ENCODE measurements at regions not wholly inside any gene's neighbourhood (a gene's known extent, or its start where the extent isn't known, plus 50 kb on each side); places are given as distances from the start of the nearest gene placed in this dataset.

DNA sequence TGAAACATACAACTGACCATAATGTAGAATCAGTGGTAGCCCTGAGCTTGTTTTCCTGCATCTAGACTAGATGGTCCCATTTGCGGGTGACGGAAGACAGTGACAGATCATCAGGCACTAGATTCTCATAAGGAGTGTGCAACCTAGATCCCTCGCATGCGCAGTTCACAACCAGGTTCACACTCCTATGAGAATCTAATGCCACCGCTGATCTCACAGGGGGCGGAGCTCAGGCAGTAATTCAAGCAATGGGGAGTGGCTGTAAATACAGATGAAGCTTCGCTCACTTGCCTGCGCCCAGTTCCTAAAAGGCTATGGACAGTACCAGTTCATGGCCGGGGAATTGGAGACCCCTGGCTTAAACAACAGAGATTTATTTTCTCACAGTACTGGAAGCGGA, 656.3 kb downstream of the HS3ST4 start:
- FAIRE-seq: no peak

DNA sequence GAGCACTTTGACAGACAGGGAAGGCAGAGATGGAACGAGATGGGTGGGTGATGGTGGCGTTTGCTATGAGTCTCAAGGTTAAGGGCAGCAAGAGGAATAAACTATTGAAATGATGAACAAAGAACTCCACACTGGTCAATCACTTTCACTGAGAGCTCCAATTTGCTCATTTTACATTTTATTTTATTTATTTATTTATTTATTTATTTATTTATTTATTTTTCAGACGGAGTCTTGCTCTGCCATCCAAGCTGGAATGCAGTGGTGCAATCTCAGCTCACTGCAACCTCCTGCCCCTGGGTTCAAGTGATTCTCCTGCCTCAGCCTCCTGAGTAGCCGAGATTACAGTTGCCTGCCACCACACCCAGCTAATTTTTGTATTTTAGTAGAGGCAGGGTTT, 669.1 kb downstream of the HS3ST4 start:
- Histone ChIP-seq H4K20me1 (replicated peaks; ENCODE audit: control insufficient read depth, insufficient read depth, low read length) (no peaks in the 10 kb centered on the region), H3K4me1 (replicated peaks in 1 of 2; ENCODE audit: control insufficient read depth in 2 of 2, insufficient read depth in 2 of 2, low read length in 2 of 2) (no peaks in the 10 kb centered on the region), H3K27ac (ENCODE audit: extremely low read depth, low read depth, low read length) (no peak overlapping the region), H3K4me2 (ENCODE audit: insufficient read depth, low read length) (no peak overlapping the region), H3K27me3 (ENCODE audit: control insufficient read depth in 2 of 2, insufficient read depth in 2 of 2, low read length in 2 of 2) (no peaks in the 10 kb centered on the region), H3K4me3 (no peak overlapping the region), H2AFZ (ENCODE audit: low read depth, low read length) (no peak overlapping the region), H3K9me3 (replicated peaks; ENCODE audit: control insufficient read depth, insufficient read depth, low read depth, low read length) (no peaks in the 10 kb centered on the region), H3K9me1 (ENCODE audit: control insufficient read depth, insufficient read depth, low read length) (no peaks in the 10 kb centered on the region), H3K79me2 (ENCODE audit: control insufficient read depth, insufficient read depth, low read length) (no peaks in the 10 kb centered on the region), H3K9ac (ENCODE audit: insufficient read depth in 1 of 2, low read depth in 2 of 2, low read length in 2 of 2) (no peak overlapping the region), H3K36me3 (ENCODE audit: control insufficient read depth, insufficient read depth, low read length) (no peaks in the 10 kb centered on the region)
- WGBS (ENCODE audit: insufficient coverage, low coverage, missing lambda C conversion rate): 0% methylated on average over 4 of the region's 4 CpGs
- intact Hi-C loops (cut with micrococcal nuclease): no loop called here
- no peak for FAIRE-seq
- no peak for ATAC-seq
- TF ChIP-seq, protein P1, sequence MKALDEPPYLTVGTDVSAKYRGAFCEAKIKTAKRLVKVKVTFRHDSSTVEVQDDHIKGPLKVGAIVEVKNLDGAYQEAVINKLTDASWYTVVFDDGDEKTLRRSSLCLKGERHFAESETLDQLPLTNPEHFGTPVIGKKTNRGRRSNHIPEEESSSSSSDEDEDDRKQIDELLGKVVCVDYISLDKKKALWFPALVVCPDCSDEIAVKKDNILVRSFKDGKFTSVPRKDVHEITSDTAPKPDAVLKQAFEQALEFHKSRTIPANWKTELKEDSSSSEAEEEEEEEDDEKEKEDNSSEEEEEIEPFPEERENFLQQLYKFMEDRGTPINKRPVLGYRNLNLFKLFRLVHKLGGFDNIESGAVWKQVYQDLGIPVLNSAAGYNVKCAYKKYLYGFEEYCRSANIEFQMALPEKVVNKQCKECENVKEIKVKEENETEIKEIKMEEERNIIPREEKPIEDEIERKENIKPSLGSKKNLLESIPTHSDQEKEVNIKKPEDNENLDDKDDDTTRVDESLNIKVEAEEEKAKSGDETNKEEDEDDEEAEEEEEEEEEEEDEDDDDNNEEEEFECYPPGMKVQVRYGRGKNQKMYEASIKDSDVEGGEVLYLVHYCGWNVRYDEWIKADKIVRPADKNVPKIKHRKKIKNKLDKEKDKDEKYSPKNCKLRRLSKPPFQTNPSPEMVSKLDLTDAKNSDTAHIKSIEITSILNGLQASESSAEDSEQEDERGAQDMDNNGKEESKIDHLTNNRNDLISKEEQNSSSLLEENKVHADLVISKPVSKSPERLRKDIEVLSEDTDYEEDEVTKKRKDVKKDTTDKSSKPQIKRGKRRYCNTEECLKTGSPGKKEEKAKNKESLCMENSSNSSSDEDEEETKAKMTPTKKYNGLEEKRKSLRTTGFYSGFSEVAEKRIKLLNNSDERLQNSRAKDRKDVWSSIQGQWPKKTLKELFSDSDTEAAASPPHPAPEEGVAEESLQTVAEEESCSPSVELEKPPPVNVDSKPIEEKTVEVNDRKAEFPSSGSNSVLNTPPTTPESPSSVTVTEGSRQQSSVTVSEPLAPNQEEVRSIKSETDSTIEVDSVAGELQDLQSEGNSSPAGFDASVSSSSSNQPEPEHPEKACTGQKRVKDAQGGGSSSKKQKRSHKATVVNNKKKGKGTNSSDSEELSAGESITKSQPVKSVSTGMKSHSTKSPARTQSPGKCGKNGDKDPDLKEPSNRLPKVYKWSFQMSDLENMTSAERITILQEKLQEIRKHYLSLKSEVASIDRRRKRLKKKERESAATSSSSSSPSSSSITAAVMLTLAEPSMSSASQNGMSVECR (CRISPR knock-in tag; IDR thresholded peaks at IDR 0.05): no peak
- TF ChIP-seq ZKSCAN3 (CRISPR knock-in tag; IDR thresholded peaks at IDR 0.05) (no peak), RBM34 (IDR thresholded peaks at IDR 0.05; ENCODE audit: borderline replicate concordance, insufficient read depth, low read length) (no peak), PRMT5 (CRISPR knock-in tag; IDR thresholded peaks at IDR 0.05) (no peak), SIN3B (IDR thresholded peaks at IDR 0.05; ENCODE audit: low read depth) (no peak), SOX6 (IDR thresholded peaks at IDR 0.05) (no peak), PHTF2 (CRISPR knock-in tag; IDR thresholded peaks at IDR 0.05) (no peak)
- TF ChIP-seq, protein P2, sequence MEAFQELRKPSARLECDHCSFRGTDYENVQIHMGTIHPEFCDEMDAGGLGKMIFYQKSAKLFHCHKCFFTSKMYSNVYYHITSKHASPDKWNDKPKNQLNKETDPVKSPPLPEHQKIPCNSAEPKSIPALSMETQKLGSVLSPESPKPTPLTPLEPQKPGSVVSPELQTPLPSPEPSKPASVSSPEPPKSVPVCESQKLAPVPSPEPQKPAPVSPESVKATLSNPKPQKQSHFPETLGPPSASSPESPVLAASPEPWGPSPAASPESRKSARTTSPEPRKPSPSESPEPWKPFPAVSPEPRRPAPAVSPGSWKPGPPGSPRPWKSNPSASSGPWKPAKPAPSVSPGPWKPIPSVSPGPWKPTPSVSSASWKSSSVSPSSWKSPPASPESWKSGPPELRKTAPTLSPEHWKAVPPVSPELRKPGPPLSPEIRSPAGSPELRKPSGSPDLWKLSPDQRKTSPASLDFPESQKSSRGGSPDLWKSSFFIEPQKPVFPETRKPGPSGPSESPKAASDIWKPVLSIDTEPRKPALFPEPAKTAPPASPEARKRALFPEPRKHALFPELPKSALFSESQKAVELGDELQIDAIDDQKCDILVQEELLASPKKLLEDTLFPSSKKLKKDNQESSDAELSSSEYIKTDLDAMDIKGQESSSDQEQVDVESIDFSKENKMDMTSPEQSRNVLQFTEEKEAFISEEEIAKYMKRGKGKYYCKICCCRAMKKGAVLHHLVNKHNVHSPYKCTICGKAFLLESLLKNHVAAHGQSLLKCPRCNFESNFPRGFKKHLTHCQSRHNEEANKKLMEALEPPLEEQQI (IDR thresholded peaks at IDR 0.05): no peak
- ChIA-PET CTCF (ENCODE audit: low intra/inter-chr PET ratio) (no interaction called here), POLR2A (no interaction called here)
- BruUV-seq (replicated peaks): no TSS peak
- DNase-seq (ENCODE audit: extremely low read depth in 1 of 4, low spot score in 3 of 4): no peak
- in situ Hi-C loops (cut with MboI): no loop called here

More for the DNA sequence above, 656.3 kb downstream of the HS3ST4 start:
- no peaks in the 10 kb centered on the region for H3K9me3 ChIP-seq (replicated peaks; ENCODE audit: control insufficient read depth, insufficient read depth, low read depth, low read length)
- POLR2A ChIA-PET: no interaction called here
- CTCF ChIA-PET (ENCODE audit: low intra/inter-chr PET ratio): no interaction called here
- no peaks in the 10 kb centered on the region for H4K20me1 ChIP-seq (replicated peaks; ENCODE audit: control insufficient read depth, insufficient read depth, low read length)
- no peak overlapping the region for H2AFZ ChIP-seq (ENCODE audit: low read depth, low read length)
- intact Hi-C loops (cut with micrococcal nuclease): no loop called here
- in situ Hi-C loops (cut with MboI): no loop called here
- H3K27me3 ChIP-seq (ENCODE audit: control insufficient read depth in 2 of 2, insufficient read depth in 2 of 2, low read length in 2 of 2): no peaks in the 10 kb centered on the region
- DNase-seq (ENCODE audit: extremely low read depth in 1 of 4, low spot score in 3 of 4): peak in 1 of 4 experiments; percentile 29
- no peak overlapping the region for H3K9ac ChIP-seq (ENCODE audit: insufficient read depth in 1 of 2, low read depth in 2 of 2, low read length in 2 of 2)
- no peak overlapping the region for H3K27ac ChIP-seq (ENCODE audit: extremely low read depth, low read depth, low read length)
- 3% methylated on average over 9 of the region's 10 CpGs for WGBS (ENCODE audit: insufficient coverage, low coverage, missing lambda C conversion rate)
- no peaks in the 10 kb centered on the region for H3K4me1 ChIP-seq (replicated peaks in 1 of 2; ENCODE audit: control insufficient read depth in 2 of 2, insufficient read depth in 2 of 2, low read length in 2 of 2)
- ATAC-seq: peak; percentile 63
- no peaks in the 10 kb centered on the region for H3K36me3 ChIP-seq (ENCODE audit: control insufficient read depth, insufficient read depth, low read length)
- H3K9me1 ChIP-seq (ENCODE audit: control insufficient read depth, insufficient read depth, low read length): no peaks in the 10 kb centered on the region
- H3K4me3 ChIP-seq: no peak overlapping the region
- BruUV-seq (replicated peaks): no TSS peak
- H3K79me2 ChIP-seq (ENCODE audit: control insufficient read depth, insufficient read depth, low read length): no peaks in the 10 kb centered on the region
- TF ChIP-seq NRF1 (conservative IDR thresholded peaks at IDR 0.05 in 1 of 2, IDR thresholded peaks at IDR 0.05 in 1 of 2): peak; percentile 86 to 88
- no peak for TF ChIP-seq CXXC5 (CRISPR knock-in tag; IDR thresholded peaks at IDR 0.05)
- H3K4me2 ChIP-seq (ENCODE audit: insufficient read depth, low read length): no peak overlapping the region
